Fibroblast of pulmonary artery (primary cell): ENCODE measurements at regions not wholly inside any gene's neighbourhood (a gene's known extent, or its start where the extent isn't known, plus 50 kb on each side); places are given as distances from the start of the nearest gene placed in this dataset.
"Not testable (repeated sequence)": the region's sequence is repeated elsewhere in the genome, so short reads cannot be mapped to it uniquely, and the experiment has no call there.

Source experiments
- DNase-seq: peaks from one replicate; pipeline ENCODE4 v3.0.0-alpha.2; 2010; ENCODE audit warnings: low read depth
- H3K4me3 ChIP-seq: replicated peaks from 2 replicates; pipeline ENCODE4 v1.5.1; 2011; ENCODE audit warnings: low read depth, mild to moderate bottlenecking, control low read depth, low read length, moderate library complexity
- CTCF ChIP-seq: IDR thresholded peaks from 2 replicates; pipeline ENCODE4 v1.5.1; 2011; ENCODE audit warnings: mild to moderate bottlenecking, control low read depth, low read length, inconsistent platforms; ENCODE audit errors: missing control alignments

- not testable (repeated sequence) for H3K4me3 ChIP-seq, DNase-seq
Observed at GRCh38 chr17:26936645-26937044, 357.3 kb upstream of the WSB1 start.

- DNase-seq, H3K4me3 ChIP-seq: not testable (repeated sequence)
Observed at GRCh38 chr17:26937750-26938322, 356.1 kb upstream of the WSB1 start.

- DNase-seq, H3K4me3 ChIP-seq: not testable (repeated sequence)
Observed at GRCh38 chr17:26939755-26940154, 354.2 kb upstream of the WSB1 start.

GRCh38 chr17:26940587-26940986, 353.3 kb upstream of the WSB1 start:
- not testable (repeated sequence) for DNase-seq, H3K4me3 ChIP-seq

GRCh38 chr17:26962255-26963162, 331.4 kb upstream of the WSB1 start:
- DNase-seq: no peak
- H3K4me3 ChIP-seq: no peak overlapping the region
- TF ChIP-seq CTCF: no peak

- no peak overlapping the region for H3K4me3 ChIP-seq
- DNase-seq: no peak
- no peak for TF ChIP-seq CTCF
Observed at GRCh38 chr17:26963163-26963503, 330.8 kb upstream of the WSB1 start.

- DNase-seq, H3K4me3 ChIP-seq: not testable (repeated sequence)
Observed at GRCh38 chr17:26965898-26966624, 327.9 kb upstream of the WSB1 start.

- DNase-seq, H3K4me3 ChIP-seq: not testable (repeated sequence)
Observed at GRCh38 chr17:26966625-26967179, 327.2 kb upstream of the WSB1 start.

- DNase-seq, H3K4me3 ChIP-seq: not testable (repeated sequence)
Observed at GRCh38 chr17:26981845-26982425, 312.0 kb upstream of the WSB1 start.

GRCh38 chr17:26982563-26982962, 311.4 kb upstream of the WSB1 start:
- DNase-seq, H3K4me3 ChIP-seq: not testable (repeated sequence)

GRCh38 chr17:26987851-26988250, 306.1 kb upstream of the WSB1 start:
- not testable (repeated sequence) for DNase-seq

GRCh38 chr17:26994648-26995047, 299.3 kb upstream of the WSB1 start:
- not testable (repeated sequence) for H3K4me3 ChIP-seq, DNase-seq

More at GRCh38 chr17:26987851-26988250, 306.1 kb upstream of the WSB1 start:
- not testable (repeated sequence) for H3K4me3 ChIP-seq

GRCh38 chr17:26996146-26996916, 297.6 kb upstream of the WSB1 start:
- H3K4me3 ChIP-seq, DNase-seq: not testable (repeated sequence)

GRCh38 chr17:27007734-27008531, 286.0 kb upstream of the WSB1 start:
- H3K4me3 ChIP-seq, DNase-seq: not testable (repeated sequence)
